Left hindlimb (tissue), 1 donor: ENCODE measurements at regions not wholly inside any gene's neighbourhood (a gene's known extent, or its start where the extent isn't known, plus 50 kb on each side); places are given as distances from the start of the nearest gene placed in this dataset.

Source experiments
- DNase-seq: peaks from one replicate; pipeline ENCODE4 v3.0.0-alpha.2; 2018

DNA sequence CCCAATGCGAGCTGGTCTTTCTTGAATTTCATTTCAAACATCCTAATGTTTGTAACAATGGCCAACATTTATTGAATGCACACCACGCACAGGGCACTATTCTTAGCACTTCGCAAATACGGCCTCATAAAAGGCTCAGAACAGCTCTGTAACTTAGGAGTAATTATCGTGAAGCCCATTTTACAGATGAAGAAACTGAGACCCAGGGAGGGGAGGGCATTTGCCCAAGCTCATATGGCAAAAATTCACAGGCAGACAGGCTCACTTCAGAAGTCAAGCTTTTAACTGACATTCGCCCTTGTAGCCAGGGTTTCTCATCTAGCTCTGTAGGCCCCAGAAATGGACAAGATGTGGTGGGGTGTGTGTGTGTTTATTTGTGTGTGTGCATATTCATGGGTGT is 60.3 kb upstream of the TBX3 start:
- no peak for DNase-seq

DNA sequence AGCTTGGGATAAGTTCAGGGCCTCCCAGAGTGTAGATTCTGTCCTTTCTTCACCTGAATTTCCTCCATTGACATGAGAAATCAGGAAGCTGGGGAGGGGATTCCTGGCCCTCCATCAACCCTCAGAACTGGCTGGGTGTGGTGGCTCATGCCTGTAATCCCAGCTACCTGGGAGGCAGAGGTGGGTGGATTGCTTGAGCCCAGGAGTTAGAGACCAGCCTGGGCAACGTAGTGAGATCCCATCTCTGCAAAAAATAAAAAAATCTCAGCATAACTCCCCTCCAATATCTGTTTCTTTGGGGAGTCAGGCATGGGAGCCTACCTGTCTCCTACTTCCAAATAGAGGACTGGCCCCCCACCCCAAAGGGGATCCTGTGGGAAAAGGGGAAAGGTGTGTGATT is 59.8 kb upstream of the TBX3 start:
- DNase-seq = no peak

DNA sequence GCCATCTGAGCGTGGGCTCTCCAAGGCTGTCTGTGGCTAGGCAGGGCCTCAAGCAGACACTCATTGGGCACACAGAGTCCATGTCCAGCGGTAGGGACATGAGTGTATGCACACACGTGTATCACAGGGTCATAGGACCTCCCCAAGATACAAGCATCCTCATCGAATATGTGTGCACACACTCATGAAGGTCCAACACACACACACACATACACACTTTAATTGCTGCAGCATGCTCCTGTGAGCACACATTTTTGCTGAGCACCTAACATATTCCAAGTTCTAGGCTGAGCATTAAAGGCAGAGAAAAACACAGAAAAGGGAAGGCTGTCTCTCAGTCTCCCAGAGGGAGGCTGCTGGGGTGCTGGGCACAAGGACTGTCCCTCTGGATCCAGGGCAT is 59.3 kb upstream of the TBX3 start:
- DNase-seq = no peak

DNA sequence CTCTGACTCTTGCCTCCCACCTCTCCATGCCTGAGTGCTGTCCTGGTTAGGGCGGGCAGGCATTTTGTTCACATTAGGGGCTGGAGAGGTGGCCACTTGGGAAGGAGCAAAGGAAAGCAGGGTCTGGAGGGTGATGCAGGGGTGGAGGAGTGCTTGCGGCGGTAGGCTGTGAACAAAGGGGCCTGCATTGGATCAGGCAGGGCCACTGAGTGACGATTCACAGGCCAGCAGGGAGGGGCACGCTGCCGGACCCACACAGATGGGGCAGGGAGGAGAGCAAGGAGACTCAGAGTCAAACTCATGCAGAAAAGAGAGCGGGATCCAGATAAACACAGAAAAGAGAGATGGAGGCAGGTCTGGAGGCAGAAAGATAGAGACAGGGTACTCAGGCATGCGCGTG is 58.4 kb upstream of the TBX3 start:
- no peak for DNase-seq

DNA sequence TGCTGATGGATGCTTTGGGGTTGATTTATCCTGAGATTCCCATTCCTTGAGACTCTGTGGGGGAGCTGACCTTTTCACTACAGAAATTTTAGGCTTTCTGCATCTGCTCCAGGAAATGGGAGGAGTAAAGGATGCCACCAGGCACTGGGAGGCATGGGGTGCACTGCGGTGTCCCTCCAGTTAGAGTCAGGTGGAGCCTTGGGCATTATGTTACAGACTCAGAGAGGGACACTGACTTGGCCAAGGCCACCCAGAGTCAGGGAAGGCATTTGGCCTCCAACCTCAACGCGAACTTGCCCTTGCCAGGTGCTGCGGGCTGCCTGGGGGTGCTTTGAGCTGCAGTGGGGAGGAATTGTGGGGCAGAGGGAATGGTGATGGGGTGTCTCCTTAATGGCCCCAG is 58.0 kb upstream of the TBX3 start:
- DNase-seq = no peak

DNA sequence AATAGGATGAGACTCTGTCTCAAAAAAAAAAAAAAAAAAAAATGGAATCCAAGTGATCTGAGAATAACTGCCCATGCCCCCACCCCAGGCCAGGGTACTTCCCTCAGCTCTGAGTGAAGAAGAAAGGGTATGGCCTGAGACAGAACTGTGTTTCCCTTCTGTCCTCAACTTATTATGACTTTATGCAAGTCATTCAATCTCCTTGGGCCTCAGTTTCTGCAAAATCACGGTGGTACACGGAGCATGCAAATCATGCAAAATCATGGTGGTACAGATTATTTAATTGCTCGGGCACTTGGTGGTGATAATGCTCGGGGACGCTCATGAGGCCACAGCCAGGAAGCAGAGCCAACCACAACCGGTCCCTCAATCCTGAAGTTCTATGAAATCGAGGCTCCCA is 56.5 kb upstream of the TBX3 start:
- no peak for DNase-seq

DNA sequence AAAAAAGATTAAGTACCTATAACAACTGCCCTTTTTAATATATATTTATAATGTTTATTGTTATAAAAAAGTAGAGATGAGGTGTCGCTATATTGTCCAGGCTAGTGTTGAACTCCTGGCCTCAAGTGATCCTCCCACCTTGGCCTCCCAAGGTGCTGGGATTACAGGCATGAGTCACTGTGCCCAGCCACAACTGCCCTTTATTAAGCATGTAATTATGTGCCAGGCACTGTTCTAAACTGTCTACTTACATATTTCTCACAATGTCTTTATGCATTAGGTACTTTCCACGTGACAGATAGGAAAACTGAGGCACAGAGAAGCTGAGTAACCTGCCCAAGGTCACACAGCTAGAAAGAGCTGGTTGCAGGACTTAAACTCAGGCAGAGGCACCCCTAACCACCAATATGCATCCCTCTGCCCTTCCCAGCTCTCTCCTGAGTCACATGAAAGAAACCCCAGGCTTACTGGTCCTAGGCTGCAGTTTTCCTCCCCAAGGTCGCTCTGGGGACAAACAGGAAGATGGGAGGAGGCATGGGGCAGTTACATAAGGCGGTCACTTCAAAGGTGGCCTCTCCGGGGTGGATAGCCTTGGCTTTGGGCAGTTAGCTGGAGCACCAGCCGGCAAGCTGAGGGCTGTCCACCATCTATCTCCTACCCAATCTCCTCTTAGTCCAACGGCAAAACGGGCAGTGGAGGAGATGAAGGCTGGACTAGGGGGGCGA is 54.6 kb upstream of the TBX3 start:
- DNase-seq = no peak

DNA sequence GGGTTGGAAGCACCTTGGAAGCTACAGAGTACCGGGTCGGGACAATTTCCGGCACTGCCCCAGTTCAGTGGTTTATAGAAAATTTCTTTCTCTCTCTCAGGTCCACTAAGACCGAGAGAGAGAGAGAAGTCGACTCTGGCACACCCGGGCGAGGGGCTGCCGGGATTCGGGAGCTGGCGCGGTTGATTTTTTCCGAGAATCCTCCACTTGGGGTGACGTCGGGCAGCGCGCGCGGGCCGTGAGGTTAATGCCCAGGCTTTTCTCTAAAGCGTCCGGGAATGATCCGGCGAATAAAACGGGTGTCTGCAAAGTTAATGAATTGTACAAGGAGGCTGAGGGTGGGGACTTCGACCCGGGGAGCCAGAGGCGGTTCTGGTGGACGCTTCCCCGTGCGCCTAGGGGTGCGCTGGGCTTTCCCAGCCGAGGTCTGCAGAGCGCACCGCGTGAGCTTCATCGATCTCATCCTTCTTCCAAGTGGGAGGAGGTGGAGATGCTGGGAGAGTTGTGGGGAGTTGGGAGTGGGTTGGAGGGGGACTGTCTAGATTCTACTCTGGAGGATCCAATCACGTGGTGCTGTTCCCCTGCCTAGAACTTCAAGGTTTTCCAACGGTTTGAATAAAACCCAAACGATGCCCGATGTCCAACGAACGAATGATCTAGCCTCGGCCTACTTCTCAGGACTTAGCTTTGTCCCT is 51.9 kb upstream of the TBX3 start:
- peak; percentile 40 for DNase-seq

DNA sequence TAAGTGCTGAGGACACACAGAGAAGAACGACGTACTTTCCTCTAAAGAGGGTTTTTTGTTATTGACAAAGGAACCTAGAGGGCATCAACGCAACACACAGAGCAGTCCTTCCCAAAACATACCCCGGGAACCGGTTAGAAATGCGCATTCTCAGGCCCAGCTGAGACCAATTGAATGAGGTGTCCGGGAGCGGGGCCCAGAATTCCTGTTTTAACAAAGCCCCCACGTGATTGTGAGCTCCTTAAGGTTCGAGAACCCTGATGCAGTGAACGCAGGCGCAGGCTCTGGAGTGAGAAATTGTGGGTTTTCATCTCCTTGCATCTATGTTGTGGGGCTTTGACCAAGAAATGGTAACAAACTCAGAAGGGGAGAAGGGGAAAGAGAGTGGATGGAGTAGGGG is 51.0 kb upstream of the TBX3 start:
- DNase-seq = no peak

DNA sequence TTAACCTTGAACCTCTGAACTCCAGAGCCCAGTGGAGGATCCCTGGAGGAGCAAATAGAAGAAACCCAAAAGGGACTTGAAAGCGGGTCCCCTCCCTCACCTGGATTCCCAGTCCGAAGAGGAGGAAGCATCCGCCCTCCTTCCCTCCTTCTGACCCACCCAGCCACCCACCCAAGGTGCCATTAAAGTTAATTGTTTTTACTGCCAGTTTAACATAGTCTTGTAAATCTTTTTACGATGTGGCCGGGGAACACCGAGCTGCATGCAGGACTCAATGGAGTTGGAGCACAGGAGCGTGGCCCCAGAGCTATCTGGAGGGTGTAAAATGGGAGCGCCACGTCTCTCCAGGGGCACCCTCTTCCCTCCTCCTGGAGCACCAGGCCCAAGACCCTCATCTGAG is 49.9 kb upstream of the TBX3 start:
- DNase-seq = no peak
